ENCODE measurements at regions not wholly inside any gene's neighbourhood (a gene's known extent, or its start where the extent isn't known, plus 50 kb on each side); places are given as distances from the start of the nearest gene placed in this dataset.
A peak's percentile ranks its signal among the peaks of the same experiment; 100 is the strongest.

DNA sequence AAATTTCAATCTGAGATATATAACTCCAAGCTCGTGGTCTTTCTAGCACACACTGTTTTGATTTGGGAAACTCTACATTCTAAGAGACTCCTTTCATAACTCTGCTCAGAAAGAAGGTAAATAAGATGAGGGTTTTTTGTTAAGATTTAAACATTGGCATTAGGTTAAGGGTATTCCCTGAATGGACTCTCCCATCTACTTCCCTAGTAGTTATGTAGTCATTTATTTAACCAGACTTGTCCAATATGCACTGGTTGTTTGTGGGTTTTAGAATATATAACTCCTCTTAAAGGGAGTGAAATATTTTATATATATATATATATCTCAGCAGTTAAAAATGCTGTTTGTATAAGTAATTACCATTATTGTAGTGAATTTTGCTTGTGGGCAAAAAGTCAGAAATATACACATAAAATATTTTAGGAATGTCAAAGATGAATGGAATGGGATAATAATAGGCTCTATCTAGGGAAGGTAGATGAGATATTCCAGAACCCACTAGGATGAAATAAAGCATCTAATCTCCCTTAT is 61.5 kb upstream of the WDR75 start:
- no peak overlapping the region for H2AFZ ChIP-seq
- no peaks in the 10 kb centered on the region for H3K9me3 ChIP-seq (ENCODE audit: low read depth)
- TF ChIP-seq EZH2 (IDR thresholded peaks at IDR 0.05; ENCODE audit: borderline replicate concordance), result no peak
- TF ChIP-seq EZH2phosphoT487 (IDR thresholded peaks at IDR 0.05; ENCODE audit: low read depth, severe bottlenecking, unreplicated experiment), result no peak
- TF ChIP-seq, protein P1, sequence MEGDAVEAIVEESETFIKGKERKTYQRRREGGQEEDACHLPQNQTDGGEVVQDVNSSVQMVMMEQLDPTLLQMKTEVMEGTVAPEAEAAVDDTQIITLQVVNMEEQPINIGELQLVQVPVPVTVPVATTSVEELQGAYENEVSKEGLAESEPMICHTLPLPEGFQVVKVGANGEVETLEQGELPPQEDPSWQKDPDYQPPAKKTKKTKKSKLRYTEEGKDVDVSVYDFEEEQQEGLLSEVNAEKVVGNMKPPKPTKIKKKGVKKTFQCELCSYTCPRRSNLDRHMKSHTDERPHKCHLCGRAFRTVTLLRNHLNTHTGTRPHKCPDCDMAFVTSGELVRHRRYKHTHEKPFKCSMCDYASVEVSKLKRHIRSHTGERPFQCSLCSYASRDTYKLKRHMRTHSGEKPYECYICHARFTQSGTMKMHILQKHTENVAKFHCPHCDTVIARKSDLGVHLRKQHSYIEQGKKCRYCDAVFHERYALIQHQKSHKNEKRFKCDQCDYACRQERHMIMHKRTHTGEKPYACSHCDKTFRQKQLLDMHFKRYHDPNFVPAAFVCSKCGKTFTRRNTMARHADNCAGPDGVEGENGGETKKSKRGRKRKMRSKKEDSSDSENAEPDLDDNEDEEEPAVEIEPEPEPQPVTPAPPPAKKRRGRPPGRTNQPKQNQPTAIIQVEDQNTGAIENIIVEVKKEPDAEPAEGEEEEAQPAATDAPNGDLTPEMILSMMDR (IDR thresholded peaks at IDR 0.05; ENCODE audit: poor library complexity), result no peak
- H3K27ac ChIP-seq, result peak overlapping the region; percentile 42
- H3K79me2 ChIP-seq, result no peaks in the 10 kb centered on the region
- no peak overlapping the region for H3K4me3 ChIP-seq
- H3K27me3 ChIP-seq, result no peaks in the 10 kb centered on the region
- DNase-seq (ENCODE audit: low spot score), result no peak
- no peaks in the 10 kb centered on the region for H3K9me2 ChIP-seq (replicated peaks; ENCODE audit: insufficient read depth)
- H3K36me3 ChIP-seq (replicated peaks; ENCODE audit: insufficient read depth, low read depth), result no peaks in the 10 kb centered on the region
- no peaks in the 10 kb centered on the region for H4K20me1 ChIP-seq (ENCODE audit: insufficient read depth, poor library complexity, severe bottlenecking)
- H3K4me2 ChIP-seq, result peak overlapping the region; percentile 61
- peaks cover 17% of the 10 kb centered on the region for H3K4me1 ChIP-seq (ENCODE audit: insufficient read depth)
- WGBS (ENCODE audit: low lambda C conversion rate, missing lambda C conversion rate), result 38% methylated on average over 1 of the region's 1 CpG

DNA sequence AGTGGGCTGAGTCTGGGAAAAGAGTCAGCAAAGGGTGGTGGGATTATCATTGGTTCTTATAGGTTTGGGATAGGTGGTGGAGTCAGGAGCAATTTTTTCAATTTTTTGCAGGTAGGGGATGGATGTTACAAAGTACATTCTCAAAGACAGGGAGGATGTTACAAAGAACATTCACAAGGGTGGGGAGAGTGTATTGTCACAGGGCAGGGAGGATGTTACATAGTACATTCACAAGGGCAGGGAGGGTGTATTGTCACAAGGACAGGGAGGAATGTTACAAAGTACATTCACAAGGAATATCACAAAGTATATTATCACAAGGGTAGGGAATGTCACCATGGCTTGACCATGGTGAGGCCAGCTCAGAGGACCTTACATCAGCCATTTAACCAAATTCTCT is 58.6 kb upstream of the WDR75 start:
- no peak overlapping the region for H2AFZ ChIP-seq

DNA sequence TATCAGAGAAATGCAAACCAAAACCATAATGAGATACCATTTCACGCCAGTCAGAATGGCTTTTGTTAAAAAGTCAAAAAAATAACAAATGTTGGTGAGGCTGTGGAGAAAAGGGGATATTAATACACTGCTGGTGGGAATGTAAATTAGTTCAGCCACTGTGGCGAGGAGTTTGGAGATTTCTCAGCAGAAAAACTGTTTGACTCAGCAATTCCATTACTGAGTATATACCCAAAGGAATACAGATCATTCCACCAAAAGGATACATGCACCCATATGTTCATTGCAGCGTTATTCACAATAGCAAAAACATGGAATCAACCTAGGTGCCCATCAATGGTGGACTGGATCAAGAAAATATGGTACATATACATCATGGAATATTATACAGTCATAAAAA is 54.5 kb upstream of the WDR75 start:
- no peak for DNase-seq (ENCODE audit: low spot score)
- 91% methylated on average over 3 of the region's 3 CpGs for WGBS (ENCODE audit: low lambda C conversion rate, missing lambda C conversion rate)
- H3K27ac ChIP-seq, result no peak overlapping the region

More for the DNA sequence above, 58.6 kb upstream of the WDR75 start:
- Histone ChIP-seq H3K36me3 (replicated peaks; ENCODE audit: insufficient read depth, low read depth) (no peaks in the 10 kb centered on the region), H4K20me1 (ENCODE audit: insufficient read depth, poor library complexity, severe bottlenecking) (no peaks in the 10 kb centered on the region), H3K4me3 (no peak overlapping the region), H3K4me2 (no peak overlapping the region), H3K9me3 (ENCODE audit: low read depth) (no peaks in the 10 kb centered on the region), H3K27me3 (no peaks in the 10 kb centered on the region), H3K27ac (no peak overlapping the region), H3K79me2 (no peaks in the 10 kb centered on the region), H3K4me1 (ENCODE audit: insufficient read depth) (peaks cover 17% of the 10 kb centered on the region), H3K9me2 (replicated peaks; ENCODE audit: insufficient read depth) (no peaks in the 10 kb centered on the region)
- no peak for DNase-seq (ENCODE audit: low spot score)
- TF ChIP-seq EZH2 (IDR thresholded peaks at IDR 0.05; ENCODE audit: borderline replicate concordance), result no peak
- TF ChIP-seq, protein P1 (IDR thresholded peaks at IDR 0.05; ENCODE audit: poor library complexity), result no peak
- no peak for TF ChIP-seq EZH2phosphoT487 (IDR thresholded peaks at IDR 0.05; ENCODE audit: low read depth, severe bottlenecking, unreplicated experiment)

More for the DNA sequence above, 54.5 kb upstream of the WDR75 start:
- TF ChIP-seq EZH2phosphoT487 (IDR thresholded peaks at IDR 0.05; ENCODE audit: low read depth, severe bottlenecking, unreplicated experiment), result no peak
- no peak for TF ChIP-seq EZH2 (IDR thresholded peaks at IDR 0.05; ENCODE audit: borderline replicate concordance)
- TF ChIP-seq, protein P1 (IDR thresholded peaks at IDR 0.05; ENCODE audit: poor library complexity), result no peak
- H3K9me3 ChIP-seq (ENCODE audit: low read depth), result no peaks in the 10 kb centered on the region
- H3K4me2 ChIP-seq, result no peak overlapping the region
- H4K20me1 ChIP-seq (ENCODE audit: insufficient read depth, poor library complexity, severe bottlenecking), result no peaks in the 10 kb centered on the region
- H2AFZ ChIP-seq, result no peak overlapping the region
- no peaks in the 10 kb centered on the region for H3K79me2 ChIP-seq
- no peak overlapping the region for H3K4me3 ChIP-seq
- H3K4me1 ChIP-seq (ENCODE audit: insufficient read depth), result no peaks in the 10 kb centered on the region
- no peaks in the 10 kb centered on the region for H3K9me2 ChIP-seq (replicated peaks; ENCODE audit: insufficient read depth)
- H3K27me3 ChIP-seq, result no peaks in the 10 kb centered on the region
- H3K36me3 ChIP-seq (replicated peaks; ENCODE audit: insufficient read depth, low read depth), result no peaks in the 10 kb centered on the region
